ENCODE measurements at regions not wholly inside any gene's neighbourhood (a gene's known extent, or its start where the extent isn't known, plus 50 kb on each side); places are given as distances from the start of the nearest gene placed in this dataset.
A peak's percentile ranks its signal among the peaks of the same experiment; 100 is the strongest.

DNA sequence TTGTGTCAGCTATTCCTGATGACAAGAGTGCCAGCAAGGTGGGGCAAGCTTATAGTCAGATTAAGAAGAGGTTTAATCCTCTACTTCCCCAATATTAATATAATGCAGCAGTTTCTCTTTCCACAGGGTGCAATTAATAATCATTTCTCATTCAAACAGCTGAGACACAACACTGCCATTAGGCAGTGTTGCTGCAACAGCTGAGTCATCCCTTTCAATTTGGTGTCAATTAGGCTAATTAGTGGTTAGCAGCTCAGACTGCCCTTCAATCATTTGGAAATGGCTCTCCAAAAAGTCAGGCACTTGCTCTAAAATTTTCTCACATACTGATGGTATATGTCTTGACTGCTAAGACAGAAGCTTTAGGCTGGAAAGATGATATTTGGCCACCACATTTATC lies 265.7 kb upstream of the FAM241A start:
- no peak overlapping the region for H3K27ac ChIP-seq (ENCODE audit: control insufficient read depth, insufficient read depth)
- peak; percentile 78 for TF ChIP-seq DPF2 (IDR thresholded peaks at IDR 0.05)
- 0 out of 4 replicates have a peak, but pooled peaks of 1 of the 2 experiments have one; percentile 29 for TF ChIP-seq IKZF2 (IDR thresholded peaks at IDR 0.05)
- TF ChIP-seq PAX5 (IDR thresholded peaks at IDR 0.05; ENCODE audit: borderline replicate concordance, low read depth, low read length), result no peak
- TF ChIP-seq NFXL1 (IDR thresholded peaks at IDR 0.05; ENCODE audit: borderline replicate concordance), result no peak
- TF ChIP-seq BACH1 (IDR thresholded peaks at IDR 0.05; ENCODE audit: borderline replicate concordance), result peak; percentile 54; the same call in 1 of the 2 replicates
- TF ChIP-seq, protein P1, sequence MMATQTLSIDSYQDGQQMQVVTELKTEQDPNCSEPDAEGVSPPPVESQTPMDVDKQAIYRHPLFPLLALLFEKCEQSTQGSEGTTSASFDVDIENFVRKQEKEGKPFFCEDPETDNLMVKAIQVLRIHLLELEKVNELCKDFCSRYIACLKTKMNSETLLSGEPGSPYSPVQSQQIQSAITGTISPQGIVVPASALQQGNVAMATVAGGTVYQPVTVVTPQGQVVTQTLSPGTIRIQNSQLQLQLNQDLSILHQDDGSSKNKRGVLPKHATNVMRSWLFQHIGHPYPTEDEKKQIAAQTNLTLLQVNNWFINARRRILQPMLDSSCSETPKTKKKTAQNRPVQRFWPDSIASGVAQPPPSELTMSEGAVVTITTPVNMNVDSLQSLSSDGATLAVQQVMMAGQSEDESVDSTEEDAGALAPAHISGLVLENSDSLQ (IDR thresholded peaks at IDR 0.05), result peak; percentile 83
- peak; percentile 99 for TF ChIP-seq MTA2 (IDR thresholded peaks at IDR 0.05; ENCODE audit: low read depth)
- peak; percentile 91 for TF ChIP-seq BCL11A (IDR thresholded peaks at IDR 0.05; ENCODE audit: low read depth, low read length)
- RAD21 ChIA-PET (ENCODE audit: unreplicated experiment), result interaction anchor here (0.7 to 1.0 kb wide), 3 partner anchors 51 to 81 kb away, joined by 3 read pairs; no protein-coding TSS in a partner anchor
- no peaks in the 10 kb centered on the region for H4K20me1 ChIP-seq (ENCODE audit: control insufficient read depth, insufficient read depth)
- ATAC-seq, result peak; percentile 67
- H3K9ac ChIP-seq (ENCODE audit: control insufficient read depth, insufficient read depth, low read length), result no peak overlapping the region
- DNase-seq (ENCODE audit: low read depth, low spot score), result peak; percentile 5
- H3K4me2 ChIP-seq (ENCODE audit: control insufficient read depth, insufficient read depth), result no peak overlapping the region
- no peaks in the 10 kb centered on the region for H3K79me2 ChIP-seq (ENCODE audit: control insufficient read depth, insufficient read depth, low read length)
- CTCF ChIA-PET, result interaction anchor here (1.2 to 5.5 kb wide), 5 partner anchors 8 to 152 kb away, joined by 4 to 17 read pairs (median 4); no protein-coding TSS in a partner anchor
- intact Hi-C loops (cut with micrococcal nuclease; ENCODE audit: unreplicated experiment), result no loop called here
- in situ Hi-C loops (cut with MboI), result no loop called here
- no peaks in the 10 kb centered on the region for H3K36me3 ChIP-seq (ENCODE audit: control insufficient read depth in 2 of 2, insufficient read depth in 2 of 2, low read length in 1 of 2)
- no peak overlapping the region for H2AFZ ChIP-seq (ENCODE audit: control insufficient read depth, low read depth, low read length)
- FAIRE-seq, result no peak
- H3K9me3 ChIP-seq (replicated peaks; ENCODE audit: control insufficient read depth, insufficient read depth, low read length), result no peaks in the 10 kb centered on the region
- POLR2A ChIA-PET, result interaction anchor here (0.5 kb wide), 1 partner anchor 318 kb away, joined by 4 read pairs; no protein-coding TSS in a partner anchor
- H3K4me3 ChIP-seq, result no peak overlapping the region
- BruUV-seq (replicated peaks), result no TSS peak
- H3K27me3 ChIP-seq (replicated peaks in 1 of 2; ENCODE audit: control insufficient read depth in 2 of 2, insufficient read depth in 2 of 2, low read length in 1 of 2), result no peaks in the 10 kb centered on the region
- SMC1A ChIA-PET (ENCODE audit: uncharacterized antibody, unreplicated experiment), result interaction anchor here (0.8 to 1.7 kb wide), 4 partner anchors 18 to 152 kb away, joined by 3 read pairs; no protein-coding TSS in a partner anchor
- no peaks in the 10 kb centered on the region for H3K4me1 ChIP-seq (ENCODE audit: control insufficient read depth, insufficient read depth, low read length)
